Activated CD4-positive, alpha-beta T cell treated with anti-CD3 and anti-CD28 coated beads, Interleukin-2, Interleukin-6, amounts not matched to agents 100 ng/mL and 50 ng/mL, durations not matched to agents 16 hours and 8 hours (primary cell): ENCODE measurements at regions not wholly inside any gene's neighbourhood (a gene's known extent, or its start where the extent isn't known, plus 50 kb on each side); places are given as distances from the start of the nearest gene placed in this dataset.
A peak's percentile ranks its signal among the peaks of the same experiment; 100 is the strongest.
"Not testable (repeated sequence)": the region's sequence is repeated elsewhere in the genome, so short reads cannot be mapped to it uniquely, and the experiment has no call there.

Source experiments
- DNase-seq: peaks from one replicate; pipeline ENCODE4 v3.0.0-alpha.2; 2020

DNA sequence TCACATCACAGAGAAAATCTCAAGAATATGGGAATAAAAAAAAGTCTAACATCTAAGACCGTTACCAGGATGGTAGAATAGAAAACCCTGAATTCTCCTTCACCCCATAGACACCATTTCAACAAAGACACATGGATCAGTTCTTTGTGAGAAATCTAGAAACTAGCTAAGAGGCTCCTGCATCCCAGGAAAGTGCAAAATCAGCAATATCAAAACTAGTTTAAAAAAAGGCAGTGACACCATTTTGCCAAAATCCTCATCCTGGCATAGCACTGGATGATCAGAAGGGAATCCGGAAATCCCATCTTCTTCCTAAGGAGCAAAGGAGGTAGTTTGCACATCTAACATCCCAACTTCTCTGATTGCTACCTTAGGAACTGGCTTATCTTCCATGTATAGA, 88.9 kb upstream of the MAGEE2 start:
- no peak for DNase-seq

DNA sequence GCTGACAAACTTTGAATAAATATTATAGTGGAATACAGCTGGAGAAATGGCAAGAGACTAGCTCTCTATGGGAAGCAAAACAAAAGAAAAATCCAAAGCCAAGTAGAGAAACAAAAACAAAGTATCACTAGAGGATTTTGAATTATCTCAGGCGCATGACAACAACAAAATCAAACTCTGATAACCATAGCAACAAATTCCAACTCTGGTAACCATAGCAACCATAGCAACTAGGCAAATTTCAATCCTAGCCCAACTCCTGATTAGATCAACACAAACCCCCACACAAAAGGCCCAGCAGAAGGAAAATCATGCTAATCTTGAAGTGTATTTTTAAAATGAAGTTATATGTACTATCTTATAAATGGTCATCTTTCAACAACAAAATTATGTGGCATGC, 98.4 kb upstream of the MAGEE2 start:
- no peak for DNase-seq

DNA sequence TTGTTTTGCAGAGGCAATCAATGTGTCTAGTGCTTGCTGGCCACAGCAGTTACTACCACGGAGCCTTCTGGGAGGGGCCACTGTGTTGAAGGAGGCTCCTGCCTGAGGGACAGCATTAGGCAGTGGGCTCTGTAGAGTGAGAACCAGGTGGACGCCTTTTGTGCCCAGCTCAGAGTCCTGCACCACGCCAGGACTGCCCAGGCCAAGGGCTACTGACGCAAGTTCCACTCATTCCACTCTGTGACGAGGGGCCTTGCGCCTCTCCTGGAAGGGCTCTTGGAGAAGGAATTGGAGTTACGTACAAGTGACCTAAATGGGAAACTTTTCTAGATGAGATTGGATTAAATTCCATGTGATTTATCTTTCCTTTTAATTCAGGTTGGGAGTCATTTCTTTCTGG, 102.8 kb upstream of the MAGEE2 start:
- no peak for DNase-seq

DNA sequence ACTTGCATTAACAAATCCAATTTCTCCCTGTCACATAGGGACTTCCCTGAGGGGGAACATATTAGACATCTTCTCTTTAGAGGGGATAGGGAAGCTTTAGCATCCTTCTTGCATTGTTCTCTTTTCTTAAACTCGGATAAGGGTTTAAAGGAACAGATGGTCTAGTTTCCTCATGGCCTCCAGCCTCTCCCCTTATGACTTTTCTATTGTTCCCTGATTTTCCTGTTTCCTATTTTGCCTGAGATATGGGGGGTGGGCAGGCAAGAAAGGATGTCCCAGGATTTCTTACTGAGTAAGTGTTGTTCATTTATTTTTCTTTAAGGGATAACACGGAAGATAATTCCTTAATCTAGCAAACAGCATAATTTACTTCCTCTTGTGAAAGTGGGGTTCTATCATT, 107.7 kb upstream of the MAGEE2 start:
- no peak for DNase-seq

DNA sequence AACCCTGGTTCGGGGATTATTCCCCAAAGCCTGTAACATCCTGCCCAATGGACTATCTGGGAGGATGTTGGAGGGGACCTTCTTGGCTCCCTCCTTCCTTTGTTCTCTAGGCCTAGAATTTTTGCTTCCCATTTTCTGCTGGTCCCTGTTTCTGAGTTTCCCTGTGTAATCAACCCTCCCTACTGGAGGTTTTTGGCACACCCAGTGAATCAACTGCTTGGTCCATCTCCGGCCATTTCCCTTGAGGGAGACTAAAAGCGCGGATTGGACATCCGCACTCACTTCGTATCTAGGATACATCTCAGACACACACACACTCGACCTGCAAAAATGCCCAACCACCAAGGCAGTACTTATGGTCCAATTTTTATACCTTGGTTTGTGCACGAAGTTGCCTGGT, 108.2 kb upstream of the MAGEE2 start:
- DNase-seq, result no peak

DNA sequence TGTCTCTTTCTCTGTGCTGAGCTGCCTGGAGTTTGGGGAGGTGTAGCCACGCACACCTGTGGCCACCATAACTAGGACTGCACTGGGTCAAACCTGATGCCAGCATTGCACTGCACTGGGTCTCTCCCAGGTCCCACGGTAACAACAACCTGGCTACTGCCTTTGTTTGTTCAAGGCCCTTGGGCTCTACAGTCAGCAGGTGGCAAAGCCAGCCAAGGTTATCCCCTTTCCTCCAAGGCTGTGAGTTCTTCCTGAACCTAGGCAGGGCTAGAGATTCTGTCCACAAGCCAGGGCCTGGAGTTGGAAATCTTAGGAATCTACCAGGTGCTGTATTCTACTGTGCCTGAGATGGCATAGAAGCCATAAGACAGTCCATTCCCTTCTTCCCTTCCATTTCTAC, 126.7 kb upstream of the MAGEE2 start:
- DNase-seq, result no peak

DNA sequence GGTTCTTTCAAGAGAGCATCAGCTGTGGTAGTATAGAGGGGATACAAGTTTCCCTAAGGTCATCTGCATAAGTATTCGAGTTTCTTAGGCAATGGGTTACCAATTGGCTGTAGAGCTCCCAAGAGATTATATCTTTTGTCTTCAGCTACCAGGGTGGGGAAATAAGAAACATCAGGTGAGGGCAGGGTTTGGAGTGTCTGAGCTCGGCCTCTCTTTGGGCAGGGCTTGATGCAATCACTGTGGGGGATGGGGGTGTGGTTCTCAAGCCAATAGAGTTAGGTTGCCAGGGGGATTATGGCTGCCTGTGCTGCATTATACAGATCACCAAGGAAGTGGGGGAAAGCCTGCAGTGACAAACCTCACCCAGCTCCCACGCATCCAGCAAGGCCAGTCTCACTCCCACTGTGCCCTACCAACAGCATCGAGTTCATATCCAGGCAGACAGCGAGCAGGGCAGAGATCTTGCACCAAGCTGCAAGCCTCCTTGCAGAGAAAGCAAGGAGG, 172.1 kb upstream of the MAGEE2 start:
- no peak for DNase-seq

DNA sequence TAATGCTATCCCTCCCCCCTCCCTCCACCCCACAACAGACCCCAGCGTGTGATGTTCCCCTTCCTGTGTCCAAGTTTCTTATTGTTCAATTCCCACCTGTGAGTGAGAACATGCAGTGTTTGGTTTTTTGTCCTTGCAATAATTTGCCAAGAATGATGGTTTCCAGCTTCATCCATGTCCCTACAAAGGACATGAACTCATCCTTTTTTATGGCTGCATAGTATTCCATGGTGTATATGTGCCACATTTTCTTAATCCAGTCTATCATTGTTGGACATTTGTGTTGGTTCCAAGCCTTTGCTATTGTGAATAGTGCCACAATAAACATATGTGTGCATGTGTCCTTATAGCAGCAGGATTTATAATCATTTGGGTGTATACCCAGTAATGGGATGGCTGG, 176.3 kb upstream of the MAGEE2 start:
- not testable (repeated sequence) for DNase-seq

DNA sequence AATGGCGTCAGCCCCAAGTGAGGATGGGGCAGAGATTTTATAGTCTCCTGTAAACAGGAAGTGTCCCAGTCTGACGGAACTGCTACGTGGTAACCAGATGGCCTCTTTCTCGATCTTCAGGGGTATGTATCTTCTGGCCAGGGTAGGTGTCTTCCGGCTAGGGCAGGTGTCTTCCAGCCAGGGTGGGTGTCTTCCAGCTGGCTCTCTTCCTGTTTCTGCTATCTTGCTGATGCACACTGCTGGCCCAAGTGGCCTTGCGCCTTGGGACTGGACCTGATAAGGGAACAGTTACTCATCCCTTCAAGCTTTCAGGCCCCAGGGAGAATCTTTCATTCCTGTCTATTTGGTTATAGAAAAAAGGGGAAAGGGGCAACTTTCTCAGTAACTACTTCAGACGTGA, 178.7 kb upstream of the MAGEE2 start:
- no peak for DNase-seq

DNA sequence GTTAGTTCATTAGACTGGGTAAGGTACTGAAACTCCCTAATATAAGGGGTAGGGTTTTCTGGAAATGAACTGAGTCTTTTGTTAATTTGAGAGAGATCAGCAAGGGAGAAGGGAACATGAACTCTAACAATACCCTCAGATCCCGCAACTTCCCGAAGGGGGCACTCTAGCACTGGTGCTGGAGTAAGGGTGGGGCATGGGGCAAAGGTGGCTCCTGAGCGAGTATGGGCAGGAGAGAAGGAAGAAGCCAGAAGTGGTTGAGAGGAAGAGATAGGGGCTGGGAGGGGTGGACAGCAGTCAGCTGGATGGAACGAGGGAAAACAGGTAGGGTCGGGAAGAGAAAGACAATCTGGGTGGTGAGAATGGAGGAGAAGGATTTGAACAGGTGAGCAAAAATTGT, 183.2 kb upstream of the MAGEE2 start:
- DNase-seq, result no peak

DNA sequence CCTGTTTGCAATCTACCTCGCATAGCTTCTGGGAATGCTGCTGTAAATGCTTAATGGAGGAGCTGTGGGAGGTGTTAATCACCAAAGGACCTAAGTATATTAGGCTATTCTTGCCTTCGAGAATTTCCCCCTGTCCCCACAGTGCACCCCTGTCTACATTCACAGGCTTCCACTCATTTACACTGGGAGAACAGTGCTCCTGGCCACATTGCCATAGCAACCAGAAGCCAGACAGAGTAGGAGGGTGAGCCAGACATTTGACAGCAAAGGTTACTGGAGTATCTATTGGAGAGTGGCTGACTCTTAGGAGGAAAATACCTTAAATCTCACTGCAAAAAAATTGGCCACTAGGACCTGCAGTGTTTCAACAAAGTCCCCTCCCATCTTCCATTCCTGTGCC, 185.9 kb upstream of the PBDC1 start:
- DNase-seq, result no peak

DNA sequence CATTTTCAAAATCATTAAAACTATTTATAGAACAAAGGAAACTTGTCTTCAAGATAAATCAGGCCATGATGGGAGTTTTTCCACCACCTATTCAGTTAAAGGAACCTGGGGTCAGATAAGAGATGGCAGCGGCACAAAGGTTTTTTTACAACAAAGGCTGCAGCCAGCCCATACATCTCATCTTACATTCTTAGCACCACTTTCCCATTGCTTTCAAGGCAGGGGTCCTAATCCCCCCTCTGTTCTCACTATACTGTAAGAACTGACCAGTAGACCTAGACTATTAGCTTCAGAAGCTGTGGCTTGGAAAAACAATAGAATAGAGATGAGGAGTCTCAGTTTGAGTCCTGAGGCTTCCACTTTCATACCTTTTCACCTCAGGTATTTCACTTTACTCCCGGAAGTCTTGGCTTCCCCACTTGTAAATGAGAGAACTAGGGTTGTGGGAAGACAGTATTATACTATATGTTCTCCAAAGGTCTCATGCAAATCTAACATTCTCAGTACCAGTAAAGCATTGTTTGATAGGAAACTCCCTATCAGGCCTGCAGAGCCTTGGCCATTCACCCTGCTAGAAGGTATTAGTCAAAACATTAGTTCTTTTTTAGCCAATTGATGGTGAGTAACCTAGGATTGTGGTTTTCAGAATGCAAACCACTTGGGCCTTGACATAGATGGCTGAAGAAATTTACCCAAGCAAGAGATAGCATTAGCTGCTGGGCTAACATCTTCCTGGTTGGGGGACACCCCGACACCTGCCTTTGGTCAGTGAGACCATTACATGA, 182.9 kb upstream of the PBDC1 start:
- DNase-seq, result peak; percentile 5

DNA sequence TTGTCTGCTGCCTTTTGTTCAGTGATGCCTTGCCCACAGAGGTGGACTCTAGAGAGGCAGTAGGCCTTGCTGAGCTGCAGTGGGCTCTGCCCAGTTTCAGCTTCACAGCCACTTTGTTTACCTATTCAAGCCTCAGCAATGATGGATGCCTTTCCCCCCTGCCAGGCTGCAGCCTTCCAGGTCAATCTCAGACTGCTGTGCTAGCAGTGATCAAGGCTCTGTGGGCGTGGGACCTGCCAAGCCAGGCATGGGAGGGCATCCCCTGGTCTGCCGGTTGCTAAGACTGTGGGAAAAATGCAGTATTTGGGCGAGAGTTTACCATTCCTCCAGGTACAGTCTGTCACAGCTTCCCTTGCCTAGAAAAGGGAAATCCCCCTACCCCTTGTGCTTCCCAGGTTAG, 175.2 kb upstream of the PBDC1 start:
- no peak for DNase-seq

DNA sequence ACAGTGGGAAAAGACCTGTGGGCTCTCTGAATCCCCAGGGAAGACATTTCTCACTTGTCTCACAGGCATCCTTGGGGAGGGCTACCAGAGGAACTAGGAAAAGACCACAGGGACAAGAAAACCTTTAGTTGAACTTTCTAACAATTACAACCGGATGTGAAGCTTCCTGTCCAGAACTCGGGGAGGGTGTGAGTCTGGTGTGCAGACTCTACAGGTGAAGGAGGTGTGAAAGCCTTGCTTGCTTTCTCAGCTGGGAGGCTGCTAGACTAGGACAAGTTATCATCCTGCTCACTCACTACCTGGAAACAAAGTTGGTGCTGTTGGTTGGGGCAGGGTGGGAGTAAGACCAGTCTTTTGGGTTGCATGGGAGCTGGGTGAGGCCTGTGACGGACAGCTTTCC, 158.5 kb upstream of the PBDC1 start:
- DNase-seq, result no peak

DNA sequence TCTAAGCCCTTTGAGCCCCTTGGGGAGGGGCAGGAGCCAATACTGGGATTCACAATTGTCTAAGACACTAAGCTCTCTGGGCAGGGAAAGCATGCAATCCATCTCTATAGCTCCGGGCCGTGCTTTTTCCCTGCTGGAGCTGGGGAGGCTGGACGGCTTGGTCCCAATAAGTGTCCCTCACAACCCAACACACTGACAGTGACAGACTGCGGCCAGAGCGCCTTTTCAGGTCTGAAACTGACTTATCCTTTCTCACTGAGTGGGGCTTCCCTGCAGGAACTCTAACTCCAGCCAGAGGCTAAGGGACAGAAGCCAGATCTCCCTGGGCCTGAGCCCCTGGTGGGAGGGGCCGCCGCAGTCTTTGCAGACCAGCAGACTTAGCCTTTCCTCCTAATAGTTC, 146.6 kb upstream of the PBDC1 start:
- DNase-seq, result no peak

DNA sequence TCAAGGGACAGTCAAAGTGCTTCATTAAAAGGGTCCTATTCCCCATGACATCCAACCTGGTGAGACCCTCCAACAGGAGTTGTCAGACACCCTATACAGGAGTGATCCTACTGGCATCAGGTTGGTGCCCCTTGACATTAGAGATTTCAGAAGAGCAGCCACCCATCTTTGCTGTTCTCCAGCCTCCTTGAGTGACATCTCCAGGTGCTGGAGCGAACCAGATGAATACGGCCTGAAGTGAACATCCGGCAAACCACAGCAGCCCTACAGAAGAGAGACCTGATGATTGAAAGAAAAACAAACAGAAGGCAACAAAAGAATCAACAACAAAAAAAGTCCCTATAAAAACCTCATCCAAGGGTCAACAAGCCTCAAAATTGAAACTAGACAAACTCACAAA, 146.1 kb upstream of the PBDC1 start:
- DNase-seq, result no peak

DNA sequence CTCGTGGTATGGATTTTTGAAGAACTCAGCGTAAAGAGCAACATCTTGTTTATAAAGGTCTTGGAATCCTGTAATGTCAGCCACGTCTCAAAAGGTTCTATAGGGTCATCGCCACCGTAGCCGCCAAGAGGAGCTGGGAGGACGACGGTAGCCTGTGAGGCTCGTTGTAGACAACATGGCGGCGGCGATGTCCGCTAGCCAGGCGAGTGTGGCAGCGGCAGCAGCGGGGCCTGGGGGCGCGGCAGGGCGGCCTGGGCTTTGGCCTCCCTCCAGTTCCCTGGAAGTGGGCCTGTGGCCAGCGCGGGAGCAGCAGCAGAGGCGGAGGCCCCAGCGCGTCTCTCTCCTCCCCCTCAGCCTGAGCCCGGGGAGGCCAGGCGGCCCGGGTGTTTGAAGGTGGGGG, 143.5 kb upstream of the PBDC1 start:
- DNase-seq, result no peak

DNA sequence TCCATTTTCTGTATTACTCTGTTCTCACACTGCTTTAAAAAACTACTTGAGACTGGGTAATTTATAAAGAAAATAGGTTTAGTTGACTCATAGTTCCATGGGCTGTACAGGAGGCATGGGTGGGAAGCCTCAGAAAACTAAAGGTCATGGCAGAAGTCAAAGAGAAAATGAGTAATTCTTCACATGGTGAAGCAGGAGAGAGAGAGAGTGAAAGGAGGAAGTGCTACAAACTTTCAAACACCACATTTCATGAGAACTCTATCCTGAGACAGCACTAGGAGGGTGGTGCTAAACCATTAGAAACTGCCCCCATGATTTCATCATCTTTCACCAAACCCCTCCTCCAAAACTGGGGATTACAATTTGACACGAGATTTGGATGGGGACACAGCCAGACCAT, 108.0 kb upstream of the PBDC1 start:
- no peak for DNase-seq

DNA sequence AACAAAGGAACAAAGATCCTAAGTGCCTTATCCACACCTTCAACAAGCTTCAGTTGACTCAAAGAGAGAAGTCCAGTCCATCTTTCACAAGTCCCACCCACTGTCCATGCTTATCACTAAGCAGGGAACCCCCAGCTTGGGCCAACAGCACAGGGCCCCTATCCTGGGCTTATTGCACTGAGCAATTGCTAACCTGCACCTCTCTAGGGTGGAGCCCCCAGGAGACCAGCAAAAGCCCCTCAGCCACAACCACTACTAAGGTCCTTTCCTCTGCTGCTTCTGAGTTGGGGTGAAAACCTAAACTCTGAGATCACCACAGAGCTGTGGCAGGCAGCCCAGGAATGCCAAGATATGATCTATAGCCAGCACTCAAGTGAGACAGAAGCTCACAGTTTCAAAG, 96.7 kb upstream of the PBDC1 start:
- no peak for DNase-seq

DNA sequence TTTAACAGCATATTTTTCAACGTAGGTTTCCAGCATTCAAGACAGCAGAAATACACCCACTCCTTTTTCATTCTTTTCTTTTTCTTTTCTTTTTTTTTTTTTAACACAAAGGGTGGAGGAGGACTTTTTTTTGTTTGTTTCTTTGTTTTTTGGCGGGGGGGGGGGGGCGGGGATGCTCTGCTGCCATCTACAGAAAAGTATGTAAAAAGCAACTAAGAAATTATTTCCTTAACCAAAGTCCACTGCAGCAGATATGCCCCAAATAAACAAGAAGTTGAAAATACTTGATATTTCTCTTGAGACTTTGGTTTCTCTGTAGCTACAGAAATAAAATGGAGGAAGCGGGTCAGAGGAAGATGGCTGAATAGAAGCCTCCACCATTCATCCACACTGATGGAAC, 63.2 kb upstream of the PBDC1 start:
- DNase-seq, result no peak
